CD4-positive, alpha-beta T cell treated with Interferon alpha-2 for 1 hour (primary cell): ENCODE measurements at regions not wholly inside any gene's neighbourhood (a gene's known extent, or its start where the extent isn't known, plus 50 kb on each side); places are given as distances from the start of the nearest gene placed in this dataset.
"Not testable (repeated sequence)": the region's sequence is repeated elsewhere in the genome, so short reads cannot be mapped to it uniquely, and the experiment has no call there.

ENCODE experiments used
- DNase-seq, 2 donors: peaks; one replicate each; pipeline ENCODE4 v3.0.0-alpha.2; 2020 to 2022

- DNase-seq: no peak
These were observed 217.0 kb downstream of the HAO1 start for GRCh38 chr20:7723284-7723683.

GRCh38 chr20:7728338-7728737, 211.9 kb downstream of the HAO1 start:
- DNase-seq: no peak

GRCh38 chr20:7734216-7734615, 206.0 kb downstream of the HAO1 start:
- no peak for DNase-seq

GRCh38 chr20:7736336-7736735, 203.9 kb downstream of the HAO1 start:
- DNase-seq: no peak

GRCh38 chr20:7741866-7742265, 198.4 kb downstream of the HAO1 start:
- no peak for DNase-seq

GRCh38 chr20:7742479-7742878, 197.8 kb downstream of the HAO1 start:
- no peak for DNase-seq

GRCh38 chr20:7744411-7744810, 195.8 kb downstream of the HAO1 start:
- DNase-seq: no peak

GRCh38 chr20:7748624-7749023, 191.6 kb downstream of the HAO1 start:
- no peak for DNase-seq

GRCh38 chr20:7754102-7754501, 186.2 kb downstream of the HAO1 start:
- no peak for DNase-seq

GRCh38 chr20:7758406-7758805, 181.9 kb downstream of the HAO1 start:
- DNase-seq: no peak

- DNase-seq: no peak
These were observed 179.8 kb downstream of the HAO1 start for GRCh38 chr20:7760247-7761031.

- no peak for DNase-seq
These were observed 175.0 kb downstream of the HAO1 start for GRCh38 chr20:7765221-7765620.

- DNase-seq: no peak
These were observed 170.2 kb downstream of the HAO1 start for GRCh38 chr20:7770046-7770445.

GRCh38 chr20:7770578-7770977, 169.7 kb downstream of the HAO1 start:
- DNase-seq: no peak

GRCh38 chr20:7772371-7772770, 167.9 kb downstream of the HAO1 start:
- no peak for DNase-seq

- no peak for DNase-seq
These were observed 166.7 kb downstream of the HAO1 start for GRCh38 chr20:7773511-7773910.

GRCh38 chr20:7775072-7775471, 165.2 kb downstream of the HAO1 start:
- DNase-seq: no peak

- no peak for DNase-seq
These were observed 164.1 kb downstream of the HAO1 start for GRCh38 chr20:7776148-7776547.

- no peak for DNase-seq
These were observed 150.1 kb downstream of the HAO1 start for GRCh38 chr20:7790189-7790588.

GRCh38 chr20:7792150-7792869, 147.9 kb downstream of the HAO1 start:
- no peak for DNase-seq

- no peak for DNase-seq
These were observed 142.1 kb downstream of the HAO1 start for GRCh38 chr20:7798176-7798575.

GRCh38 chr20:7799862-7800261, 140.4 kb downstream of the HAO1 start:
- no peak for DNase-seq

GRCh38 chr20:7803411-7804151, 136.7 kb downstream of the HAO1 start:
- DNase-seq: not testable (repeated sequence)

GRCh38 chr20:7806831-7807230, 133.4 kb downstream of the HAO1 start:
- no peak for DNase-seq
